NT2/D1 (cell line): ENCODE measurements at regions not wholly inside any gene's neighbourhood (a gene's known extent, or its start where the extent isn't known, plus 50 kb on each side); places are given as distances from the start of the nearest gene placed in this dataset.

Experiments used
- SUZ12 ChIP-seq: IDR thresholded peaks from 2 replicates; pipeline ENCODE4 v1.6.1; 2011; ENCODE audit not compliant: insufficient read length, insufficient read depth; ENCODE audit errors: extremely low read depth
- YY1 ChIP-seq: IDR thresholded peaks from 2 replicates; pipeline ENCODE4 v1.6.1; 2011; ENCODE audit not compliant: insufficient read length, insufficient read depth
- ZNF274 ChIP-seq: IDR thresholded peaks from 2 replicates; pipeline ENCODE4 v1.6.1; 2011; ENCODE audit warnings: mild to moderate bottlenecking, low read depth, low read length

- TF ChIP-seq ZNF274 (no peak), SUZ12 (no peak), YY1 (no peak)
These were observed 122.4 kb downstream of the DLEU7 start for GRCh38 chr13:50720861-50721671.
